ENCODE measurements at regions not wholly inside any gene's neighbourhood (a gene's known extent, or its start where the extent isn't known, plus 50 kb on each side); places are given as distances from the start of the nearest gene placed in this dataset.

- Mint-ChIP-seq H3K27ac (no peak overlapping the region), H3K36me3 (ENCODE audit: low read depth) (no peaks in the 10 kb centered on the region), H3K27me3 (ENCODE audit: low read depth) (no peaks in the 10 kb centered on the region), H3K4me3 (ENCODE audit: low read depth) (no peak overlapping the region), H3K4me1 (ENCODE audit: low read depth) (no peaks in the 10 kb centered on the region), H3K9me3 (no peaks in the 10 kb centered on the region)
- intact Hi-C loops (cut with micrococcal nuclease), result no loop called here
- DNase-seq (ENCODE audit: low spot score), result no peak
These were observed 776.4 kb downstream of the KCTD16 start for GRCh38 chr5:144947023-144947422.

GRCh38 chr5:144945503-144945902, 774.8 kb downstream of the KCTD16 start:
- Mint-ChIP-seq H3K36me3 (ENCODE audit: low read depth) (no peaks in the 10 kb centered on the region), H3K27ac (no peak overlapping the region), H3K4me1 (ENCODE audit: low read depth) (no peaks in the 10 kb centered on the region), H3K4me3 (ENCODE audit: low read depth) (no peak overlapping the region), H3K27me3 (ENCODE audit: low read depth) (no peaks in the 10 kb centered on the region), H3K9me3 (no peaks in the 10 kb centered on the region)
- intact Hi-C loops (cut with micrococcal nuclease), result no loop called here
- DNase-seq (ENCODE audit: low spot score), result no peak

- Mint-ChIP-seq H3K27me3 (ENCODE audit: low read depth) (no peaks in the 10 kb centered on the region), H3K4me1 (ENCODE audit: low read depth) (no peaks in the 10 kb centered on the region), H3K36me3 (ENCODE audit: low read depth) (no peaks in the 10 kb centered on the region), H3K4me3 (ENCODE audit: low read depth) (no peak overlapping the region), H3K27ac (no peak overlapping the region), H3K9me3 (no peaks in the 10 kb centered on the region)
- intact Hi-C loops (cut with micrococcal nuclease), result no loop called here
- DNase-seq (ENCODE audit: low spot score), result no peak
These were observed 774.3 kb downstream of the KCTD16 start for GRCh38 chr5:144944936-144945335.

- intact Hi-C loops (cut with micrococcal nuclease), result no loop called here
- Mint-ChIP-seq H3K9me3 (peaks cover 4% of the 10 kb centered on the region), H3K4me1 (ENCODE audit: low read depth) (no peaks in the 10 kb centered on the region), H3K27me3 (ENCODE audit: low read depth) (no peaks in the 10 kb centered on the region), H3K27ac (no peak overlapping the region), H3K4me3 (ENCODE audit: low read depth) (no peak overlapping the region), H3K36me3 (ENCODE audit: low read depth) (no peaks in the 10 kb centered on the region)
- no peak for DNase-seq (ENCODE audit: low spot score)
These were observed 770.3 kb downstream of the KCTD16 start for GRCh38 chr5:144941004-144941403.

GRCh38 chr5:144918371-144918770, 747.7 kb downstream of the KCTD16 start:
- Mint-ChIP-seq H3K9me3 (peaks cover 19% of the 10 kb centered on the region), H3K4me3 (ENCODE audit: low read depth) (no peak overlapping the region), H3K27ac (no peak overlapping the region), H3K36me3 (ENCODE audit: low read depth) (no peaks in the 10 kb centered on the region), H3K4me1 (ENCODE audit: low read depth) (no peaks in the 10 kb centered on the region), H3K27me3 (ENCODE audit: low read depth) (no peaks in the 10 kb centered on the region)
- no peak for DNase-seq (ENCODE audit: low spot score)
- intact Hi-C loops (cut with micrococcal nuclease), result no loop called here

GRCh38 chr5:144915452-144915851, 744.8 kb downstream of the KCTD16 start:
- no peak for DNase-seq (ENCODE audit: low spot score)
- Mint-ChIP-seq H3K36me3 (ENCODE audit: low read depth) (no peaks in the 10 kb centered on the region), H3K27me3 (ENCODE audit: low read depth) (no peaks in the 10 kb centered on the region), H3K27ac (no peak overlapping the region), H3K4me1 (ENCODE audit: low read depth) (no peaks in the 10 kb centered on the region), H3K9me3 (peaks cover 19% of the 10 kb centered on the region), H3K4me3 (ENCODE audit: low read depth) (no peak overlapping the region)
- intact Hi-C loops (cut with micrococcal nuclease), result no loop called here

GRCh38 chr5:144913661-144914060, 743.0 kb downstream of the KCTD16 start:
- no peak overlapping the region for H3K4me3 Mint-ChIP-seq (ENCODE audit: low read depth)
- H3K4me1 Mint-ChIP-seq (ENCODE audit: low read depth), result no peaks in the 10 kb centered on the region
- no peaks in the 10 kb centered on the region for H3K27me3 Mint-ChIP-seq (ENCODE audit: low read depth)
- H3K9me3 Mint-ChIP-seq, result peaks cover 22% of the 10 kb centered on the region
- no peaks in the 10 kb centered on the region for H3K36me3 Mint-ChIP-seq (ENCODE audit: low read depth)
- intact Hi-C loops (cut with micrococcal nuclease), result no loop called here
- no peak for DNase-seq (ENCODE audit: low spot score)
- no peak overlapping the region for H3K27ac Mint-ChIP-seq

- H3K27me3 Mint-ChIP-seq (ENCODE audit: low read depth), result no peaks in the 10 kb centered on the region
- no peak overlapping the region for H3K4me3 Mint-ChIP-seq (ENCODE audit: low read depth)
- H3K27ac Mint-ChIP-seq, result no peak overlapping the region
- H3K36me3 Mint-ChIP-seq (ENCODE audit: low read depth), result no peaks in the 10 kb centered on the region
- DNase-seq (ENCODE audit: low spot score), result no peak
- peaks cover 16% of the 10 kb centered on the region for H3K9me3 Mint-ChIP-seq
- intact Hi-C loops (cut with micrococcal nuclease), result no loop called here
- no peaks in the 10 kb centered on the region for H3K4me1 Mint-ChIP-seq (ENCODE audit: low read depth)
These were observed 725.8 kb downstream of the KCTD16 start for GRCh38 chr5:144896473-144896872.

- Mint-ChIP-seq H3K27ac (no peak overlapping the region), H3K27me3 (ENCODE audit: low read depth) (no peaks in the 10 kb centered on the region), H3K4me3 (ENCODE audit: low read depth) (no peak overlapping the region), H3K4me1 (ENCODE audit: low read depth) (no peaks in the 10 kb centered on the region), H3K36me3 (ENCODE audit: low read depth) (no peaks in the 10 kb centered on the region), H3K9me3 (peaks cover 22% of the 10 kb centered on the region)
- intact Hi-C loops (cut with micrococcal nuclease), result no loop called here
- DNase-seq (ENCODE audit: low spot score), result no peak
These were observed 716.0 kb downstream of the KCTD16 start for GRCh38 chr5:144886668-144887067.

GRCh38 chr5:144882739-144883283, 712.1 kb downstream of the KCTD16 start:
- no peak for DNase-seq (ENCODE audit: low spot score)
- Mint-ChIP-seq H3K36me3 (ENCODE audit: low read depth) (no peaks in the 10 kb centered on the region), H3K4me3 (ENCODE audit: low read depth) (no peak overlapping the region), H3K27me3 (ENCODE audit: low read depth) (no peaks in the 10 kb centered on the region), H3K27ac (no peak overlapping the region), H3K4me1 (ENCODE audit: low read depth) (no peaks in the 10 kb centered on the region), H3K9me3 (peaks cover 10% of the 10 kb centered on the region)
- intact Hi-C loops (cut with micrococcal nuclease), result no loop called here

GRCh38 chr5:144880513-144880912, 709.8 kb downstream of the KCTD16 start:
- Mint-ChIP-seq H3K27ac (no peak overlapping the region), H3K4me3 (ENCODE audit: low read depth) (no peak overlapping the region), H3K9me3 (peaks cover 4% of the 10 kb centered on the region), H3K36me3 (ENCODE audit: low read depth) (no peaks in the 10 kb centered on the region), H3K27me3 (ENCODE audit: low read depth) (no peaks in the 10 kb centered on the region), H3K4me1 (ENCODE audit: low read depth) (no peaks in the 10 kb centered on the region)
- no peak for DNase-seq (ENCODE audit: low spot score)
- intact Hi-C loops (cut with micrococcal nuclease), result no loop called here

GRCh38 chr5:144876990-144877389, 706.3 kb downstream of the KCTD16 start:
- Mint-ChIP-seq H3K4me3 (ENCODE audit: low read depth) (no peak overlapping the region), H3K4me1 (ENCODE audit: low read depth) (no peaks in the 10 kb centered on the region), H3K36me3 (ENCODE audit: low read depth) (no peaks in the 10 kb centered on the region), H3K27ac (no peak overlapping the region), H3K9me3 (peaks cover 10% of the 10 kb centered on the region), H3K27me3 (ENCODE audit: low read depth) (no peaks in the 10 kb centered on the region)
- intact Hi-C loops (cut with micrococcal nuclease), result no loop called here
- no peak for DNase-seq (ENCODE audit: low spot score)

GRCh38 chr5:144873076-144873475, 702.4 kb downstream of the KCTD16 start:
- Mint-ChIP-seq H3K27me3 (ENCODE audit: low read depth) (no peaks in the 10 kb centered on the region), H3K9me3 (peaks cover 6% of the 10 kb centered on the region), H3K27ac (no peak overlapping the region), H3K36me3 (ENCODE audit: low read depth) (no peaks in the 10 kb centered on the region), H3K4me3 (ENCODE audit: low read depth) (no peak overlapping the region), H3K4me1 (ENCODE audit: low read depth) (no peaks in the 10 kb centered on the region)
- DNase-seq (ENCODE audit: low spot score), result no peak
- intact Hi-C loops (cut with micrococcal nuclease), result no loop called here

GRCh38 chr5:144864118-144864517, 693.4 kb downstream of the KCTD16 start:
- Mint-ChIP-seq H3K27ac (no peak overlapping the region), H3K9me3 (peaks cover 15% of the 10 kb centered on the region), H3K36me3 (ENCODE audit: low read depth) (no peaks in the 10 kb centered on the region), H3K4me1 (ENCODE audit: low read depth) (no peaks in the 10 kb centered on the region), H3K27me3 (ENCODE audit: low read depth) (no peaks in the 10 kb centered on the region), H3K4me3 (ENCODE audit: low read depth) (no peak overlapping the region)
- intact Hi-C loops (cut with micrococcal nuclease), result no loop called here
- no peak for DNase-seq (ENCODE audit: low spot score)
